ENCODE measurements at regions not wholly inside any gene's neighbourhood (a gene's known extent, or its start where the extent isn't known, plus 50 kb on each side); places are given as distances from the start of the nearest gene placed in this dataset.

GRCh38 chr5:44613936-44614335 lies 194.8 kb upstream of the MRPS30 start (continued):
- no peak for TF ChIP-seq CTBP2 (IDR thresholded peaks at IDR 0.05; ENCODE audit: borderline replicate concordance, insufficient read depth, insufficient read length, low read length)
- no peak for TF ChIP-seq CBX5 (IDR thresholded peaks at IDR 0.05; ENCODE audit: low read depth, low read length)

Data from H1 (cell line).